GM12878 (cell line): ENCODE measurements at regions not wholly inside any gene's neighbourhood (a gene's known extent, or its start where the extent isn't known, plus 50 kb on each side); places are given as distances from the start of the nearest gene placed in this dataset.

Experiments used
- NFYB ChIP-seq: IDR thresholded peaks from 2 replicates; pipeline ENCODE4 v1.6.1; 2011; ENCODE audit warnings: low read depth, mild to moderate bottlenecking, low read length, improper control_type of control experiment, moderate library complexity; ENCODE audit not compliant: insufficient read depth
- PRDM15 ChIP-seq: fragments of 450-650 bp; formaldehyde crosslinking; IDR thresholded peaks from 2 replicates; pipeline ENCODE4 v1.4.0; 2020; ENCODE audit warnings: mild to moderate bottlenecking, moderate library complexity
- RUNX3 ChIP-seq: IDR thresholded peaks from 2 replicates; pipeline ENCODE4 v1.6.1; 2012; ENCODE audit warnings: low read length, inconsistent platforms
- STAT1 ChIP-seq: fragments of 450-650 bp; conservative IDR thresholded peaks from 2 replicates; pipeline ENCODE4 v1.6.1; 2014; ENCODE audit warnings: antibody characterized with exemption, mild to moderate bottlenecking
- TF ChIP-seq, protein P1 (sequence below): IDR thresholded peaks from 2 replicates; pipeline ENCODE4 v1.6.1; 2011; ENCODE audit warnings: borderline replicate concordance, low read depth, mild to moderate bottlenecking, moderate library complexity, low read length; ENCODE audit not compliant: insufficient read depth, poor library complexity, severe bottlenecking
- TF ChIP-seq, protein P2 (sequence below): fragments of 450-650 bp; formaldehyde crosslinking; IDR thresholded peaks from 2 replicates; pipeline ENCODE4 v1.5.0; 2022; ENCODE audit warnings: mild to moderate bottlenecking, missing genetic modification characterization
- TF ChIP-seq, protein P3 (sequence below): IDR thresholded peaks from 2 replicates; pipeline ENCODE4 v1.6.1; 2012; ENCODE audit warnings: low read depth, low read length, improper control_type of control experiment

- TF ChIP-seq, protein P1, sequence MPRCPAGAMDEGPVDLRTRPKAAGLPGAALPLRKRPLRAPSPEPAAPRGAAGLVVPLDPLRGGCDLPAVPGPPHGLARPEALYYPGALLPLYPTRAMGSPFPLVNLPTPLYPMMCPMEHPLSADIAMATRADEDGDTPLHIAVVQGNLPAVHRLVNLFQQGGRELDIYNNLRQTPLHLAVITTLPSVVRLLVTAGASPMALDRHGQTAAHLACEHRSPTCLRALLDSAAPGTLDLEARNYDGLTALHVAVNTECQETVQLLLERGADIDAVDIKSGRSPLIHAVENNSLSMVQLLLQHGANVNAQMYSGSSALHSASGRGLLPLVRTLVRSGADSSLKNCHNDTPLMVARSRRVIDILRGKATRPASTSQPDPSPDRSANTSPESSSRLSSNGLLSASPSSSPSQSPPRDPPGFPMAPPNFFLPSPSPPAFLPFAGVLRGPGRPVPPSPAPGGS: no peak
- TF ChIP-seq PRDM15 (CRISPR knock-in tag) (no peak), NFYB (no peak), RUNX3 (no peak), STAT1 (no peak)
- TF ChIP-seq, protein P2, sequence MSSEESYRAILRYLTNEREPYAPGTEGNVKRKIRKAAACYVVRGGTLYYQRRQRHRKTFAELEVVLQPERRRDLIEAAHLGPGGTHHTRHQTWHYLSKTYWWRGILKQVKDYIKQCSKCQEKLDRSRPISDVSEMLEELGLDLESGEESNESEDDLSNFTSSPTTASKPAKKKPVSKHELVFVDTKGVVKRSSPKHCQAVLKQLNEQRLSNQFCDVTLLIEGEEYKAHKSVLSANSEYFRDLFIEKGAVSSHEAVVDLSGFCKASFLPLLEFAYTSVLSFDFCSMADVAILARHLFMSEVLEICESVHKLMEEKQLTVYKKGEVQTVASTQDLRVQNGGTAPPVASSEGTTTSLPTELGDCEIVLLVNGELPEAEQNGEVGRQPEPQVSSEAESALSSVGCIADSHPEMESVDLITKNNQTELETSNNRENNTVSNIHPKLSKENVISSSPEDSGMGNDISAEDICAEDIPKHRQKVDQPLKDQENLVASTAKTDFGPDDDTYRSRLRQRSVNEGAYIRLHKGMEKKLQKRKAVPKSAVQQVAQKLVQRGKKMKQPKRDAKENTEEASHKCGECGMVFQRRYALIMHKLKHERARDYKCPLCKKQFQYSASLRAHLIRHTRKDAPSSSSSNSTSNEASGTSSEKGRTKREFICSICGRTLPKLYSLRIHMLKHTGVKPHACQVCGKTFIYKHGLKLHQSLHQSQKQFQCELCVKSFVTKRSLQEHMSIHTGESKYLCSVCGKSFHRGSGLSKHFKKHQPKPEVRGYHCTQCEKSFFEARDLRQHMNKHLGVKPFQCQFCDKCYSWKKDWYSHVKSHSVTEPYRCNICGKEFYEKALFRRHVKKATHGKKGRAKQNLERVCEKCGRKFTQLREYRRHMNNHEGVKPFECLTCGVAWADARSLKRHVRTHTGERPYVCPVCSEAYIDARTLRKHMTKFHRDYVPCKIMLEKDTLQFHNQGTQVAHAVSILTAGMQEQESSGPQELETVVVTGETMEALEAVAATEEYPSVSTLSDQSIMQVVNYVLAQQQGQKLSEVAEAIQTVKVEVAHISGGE (CRISPR knock-in tag): no peak
- TF ChIP-seq, protein P3, sequence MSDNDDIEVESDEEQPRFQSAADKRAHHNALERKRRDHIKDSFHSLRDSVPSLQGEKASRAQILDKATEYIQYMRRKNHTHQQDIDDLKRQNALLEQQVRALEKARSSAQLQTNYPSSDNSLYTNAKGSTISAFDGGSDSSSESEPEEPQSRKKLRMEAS: no peak
These were observed 394.0 kb upstream of the HNRNPA3 start (continued) for GRCh38 chr2:176818617-176819016.
